Gastroesophageal sphincter (tissue), 4 donors: ENCODE measurements at regions not wholly inside any gene's neighbourhood (a gene's known extent, or its start where the extent isn't known, plus 50 kb on each side); places are given as distances from the start of the nearest gene placed in this dataset.
A peak's percentile ranks its signal among the peaks of the same experiment; 100 is the strongest.
"Not testable (repeated sequence)": the region's sequence is repeated elsewhere in the genome, so short reads cannot be mapped to it uniquely, and the experiment has no call there.

Experiments used
- ATAC-seq: fragments of 150-250 bp; one replicate; pipeline ENCODE4 v1.9.1; 2016; ENCODE audit warnings: mild to moderate bottlenecking, moderate library complexity
- H3K27ac ChIP-seq, 4 donors: fragments of 200-600 bp; sonication (generic) in 3 of 4; 1 replicate in 3 of 4; 2 replicates in 1 of 4; pipeline ENCODE4 v1.5.1; 2016 to 2019
- H3K27me3 ChIP-seq: fragments of 200-600 bp; sonication (generic); one replicate; pipeline ENCODE4 v1.5.1; 2019
- H3K36me3 ChIP-seq, 2 donors: fragments of 200-600 bp; sonication (generic); one replicate each; pipeline ENCODE4 v1.5.1; 2019; ENCODE audit warnings: control low read depth in 1 of 2
- H3K4me1 ChIP-seq, 3 donors: fragments of 200-600 bp; sonication (generic); 1 replicate in 2 of 3; 2 replicates in 1 of 3; pipeline ENCODE4 v1.5.1; 2016 to 2019; ENCODE audit warnings: control low read depth in 2 of 3
- H3K4me3 ChIP-seq, 2 donors: fragments of 200-600 bp; sonication (generic); one replicate each; pipeline ENCODE4 v1.5.1; 2019; ENCODE audit warnings: mild to moderate bottlenecking in 1 of 2, moderate library complexity in 1 of 2
- H3K9me3 ChIP-seq, 3 donors: fragments of 200-600 bp; sonication (generic); one replicate each; pipeline ENCODE4 v1.5.1; 2017 to 2019; ENCODE audit warnings: control low read depth in 2 of 3
- EP300 ChIP-seq: sonication (generic); formaldehyde crosslinking; IDR thresholded peaks from one replicate; pipeline ENCODE4 v1.6.1; 2017; ENCODE audit warnings: antibody characterized with exemption, mild to moderate bottlenecking
- POLR2A ChIP-seq, 2 donors: fragments of 450-650 bp; IDR thresholded peaks; one replicate each; pipeline ENCODE4 v1.6.1; 2017; ENCODE audit warnings: antibody characterized with exemption in 2 of 2, mild to moderate bottlenecking in 2 of 2, moderate library complexity in 1 of 2
- POLR2AphosphoS5 ChIP-seq: sonication (generic); formaldehyde crosslinking; IDR thresholded peaks from one replicate; pipeline ENCODE4 v1.6.1; 2017; ENCODE audit warnings: antibody characterized with exemption
- WGBS, 2 donors: methylation state at CpG; one replicate each; pipeline ENCODE4 v1.1.5; 2018; ENCODE audit warnings: low coverage in 1 of 2; 5-methylcytosine and 5-hydroxymethylcytosine counted together
- TF ChIP-seq, protein P1 (sequence below), 4 experiments: fragments of 200-600 bp in 2 of 4; fragments of 450-650 bp in 2 of 4; sonication (generic) in 1 of 4; IDR thresholded peaks; one replicate each; pipeline ENCODE4 v1.5.1; 2017 to 2019; ENCODE audit warnings: antibody characterized with exemption in 4 of 4, mild to moderate bottlenecking in 2 of 4, moderate library complexity in 2 of 4

DNA sequence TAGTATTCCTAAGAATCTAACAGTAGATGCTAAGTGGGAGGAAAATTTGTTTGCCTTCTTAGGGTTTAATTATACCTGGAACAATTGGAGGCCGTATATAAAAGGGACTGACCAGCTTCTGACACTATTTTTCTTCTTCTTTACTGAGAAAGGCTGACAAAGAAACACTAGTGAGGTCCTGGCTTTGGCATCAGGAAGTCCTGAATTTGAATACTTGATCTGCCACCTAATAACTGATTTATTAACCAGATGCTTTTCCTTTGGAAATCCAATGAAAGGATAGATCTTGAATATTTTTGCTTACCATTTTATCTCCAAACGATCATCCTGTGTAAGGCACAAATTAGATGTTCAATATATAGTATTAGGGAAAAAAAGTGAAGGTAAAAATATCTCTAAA lies 382.5 kb downstream of the CENPW start:
- TF ChIP-seq POLR2AphosphoS5 (no peak), POLR2A (IDR thresholded peaks at IDR 0.05) (no peak), EP300 (no peak)
- TF ChIP-seq, protein P1, sequence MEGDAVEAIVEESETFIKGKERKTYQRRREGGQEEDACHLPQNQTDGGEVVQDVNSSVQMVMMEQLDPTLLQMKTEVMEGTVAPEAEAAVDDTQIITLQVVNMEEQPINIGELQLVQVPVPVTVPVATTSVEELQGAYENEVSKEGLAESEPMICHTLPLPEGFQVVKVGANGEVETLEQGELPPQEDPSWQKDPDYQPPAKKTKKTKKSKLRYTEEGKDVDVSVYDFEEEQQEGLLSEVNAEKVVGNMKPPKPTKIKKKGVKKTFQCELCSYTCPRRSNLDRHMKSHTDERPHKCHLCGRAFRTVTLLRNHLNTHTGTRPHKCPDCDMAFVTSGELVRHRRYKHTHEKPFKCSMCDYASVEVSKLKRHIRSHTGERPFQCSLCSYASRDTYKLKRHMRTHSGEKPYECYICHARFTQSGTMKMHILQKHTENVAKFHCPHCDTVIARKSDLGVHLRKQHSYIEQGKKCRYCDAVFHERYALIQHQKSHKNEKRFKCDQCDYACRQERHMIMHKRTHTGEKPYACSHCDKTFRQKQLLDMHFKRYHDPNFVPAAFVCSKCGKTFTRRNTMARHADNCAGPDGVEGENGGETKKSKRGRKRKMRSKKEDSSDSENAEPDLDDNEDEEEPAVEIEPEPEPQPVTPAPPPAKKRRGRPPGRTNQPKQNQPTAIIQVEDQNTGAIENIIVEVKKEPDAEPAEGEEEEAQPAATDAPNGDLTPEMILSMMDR (IDR thresholded peaks at IDR 0.05): no peak
- Histone ChIP-seq H3K9me3 (no peaks in the 10 kb centered on the region), H3K27me3 (no peaks in the 10 kb centered on the region), H3K27ac (no peak overlapping the region), H3K4me3 (no peak overlapping the region), H3K4me1 (peaks cover 0 to 12% (median 0%) of the 10 kb centered on the region in 3 donors), H3K36me3 (no peaks in the 10 kb centered on the region)
- ATAC-seq: no peak
- 60 to 73% methylated on average over 1 to 2 of the region's 2 CpGs for WGBS, 2 donors

DNA sequence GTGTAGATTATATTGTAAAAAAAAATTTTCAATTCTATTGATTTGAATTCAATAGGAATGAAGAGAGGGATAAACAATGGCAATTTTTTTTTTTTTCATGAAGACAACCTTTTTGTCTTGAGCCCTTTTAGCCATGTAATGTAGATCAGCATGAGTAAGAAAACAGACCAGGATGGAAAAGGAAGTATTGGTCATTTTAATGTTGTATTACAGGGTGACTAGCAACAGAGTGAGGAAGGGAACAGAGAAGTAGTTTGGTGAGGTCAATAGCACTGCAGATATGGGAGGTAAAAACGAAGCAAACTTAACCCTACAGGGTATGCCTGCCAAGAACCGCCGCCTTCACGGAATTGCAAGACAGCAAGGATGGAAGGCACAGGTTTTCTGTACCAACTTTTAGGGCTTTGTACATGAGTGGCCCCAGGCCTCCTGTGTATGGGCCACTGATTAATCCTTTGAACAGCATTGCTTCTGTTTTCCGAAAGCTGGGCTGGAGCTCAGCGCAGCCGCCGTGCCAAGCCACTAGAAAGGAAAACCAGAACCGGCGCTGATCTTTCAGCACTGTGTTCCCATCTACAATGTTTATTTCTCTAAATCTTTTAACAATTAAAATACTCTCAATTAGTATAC lies 383.7 kb downstream of the CENPW start:
- H3K4me1 ChIP-seq: peaks cover 0 to 10% (median 0%) of the 10 kb centered on the region in 3 donors
- H3K9me3 ChIP-seq: no peaks in the 10 kb centered on the region
- TF ChIP-seq EP300 (no peak), POLR2A (IDR thresholded peaks at IDR 0.05) (no peak), POLR2AphosphoS5 (no peak)
- TF ChIP-seq, protein P1 (IDR thresholded peaks at IDR 0.05): no peak
- H3K4me3 ChIP-seq: no peak overlapping the region
- H3K27ac ChIP-seq: no peak overlapping the region
- H3K36me3 ChIP-seq: no peaks in the 10 kb centered on the region
- no peaks in the 10 kb centered on the region for H3K27me3 ChIP-seq
- no peak for ATAC-seq
- 96 to 100% methylated on average over 6 to 10 of the region's 10 CpGs for WGBS, 2 donors

DNA sequence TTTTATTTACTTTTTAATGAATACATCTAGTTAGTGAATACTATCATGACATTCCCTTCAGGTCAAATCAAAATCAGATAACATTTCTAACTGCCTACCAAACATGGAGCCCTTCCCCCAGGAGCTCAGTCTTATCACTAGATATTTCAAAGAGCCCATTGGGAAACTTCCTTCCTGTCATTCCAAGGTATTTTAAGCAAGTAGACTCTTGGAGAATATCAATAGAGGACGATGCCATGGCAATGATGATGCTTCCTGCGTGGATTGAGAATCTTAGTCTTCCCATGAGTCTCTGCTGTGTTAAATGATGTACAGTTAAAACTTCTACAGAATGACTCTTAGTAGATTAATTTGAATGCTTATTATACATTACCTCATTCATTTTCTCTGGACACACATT lies 384.9 kb downstream of the CENPW start:
- H3K4me3 ChIP-seq: no peak overlapping the region
- no peaks in the 10 kb centered on the region for H3K9me3 ChIP-seq
- 85 to 87% methylated on average over 2 of the region's 2 CpGs for WGBS, 2 donors
- no peak overlapping the region for H3K27ac ChIP-seq
- no peaks in the 10 kb centered on the region for H3K36me3 ChIP-seq
- ATAC-seq: no peak
- peaks cover 0 to 10% (median 0%) of the 10 kb centered on the region in 3 donors for H3K4me1 ChIP-seq
- no peak for TF ChIP-seq POLR2A (IDR thresholded peaks at IDR 0.05)
- TF ChIP-seq, protein P1 (IDR thresholded peaks at IDR 0.05): no peak
- no peak for TF ChIP-seq POLR2AphosphoS5
- no peak for TF ChIP-seq EP300
- no peaks in the 10 kb centered on the region for H3K27me3 ChIP-seq

DNA sequence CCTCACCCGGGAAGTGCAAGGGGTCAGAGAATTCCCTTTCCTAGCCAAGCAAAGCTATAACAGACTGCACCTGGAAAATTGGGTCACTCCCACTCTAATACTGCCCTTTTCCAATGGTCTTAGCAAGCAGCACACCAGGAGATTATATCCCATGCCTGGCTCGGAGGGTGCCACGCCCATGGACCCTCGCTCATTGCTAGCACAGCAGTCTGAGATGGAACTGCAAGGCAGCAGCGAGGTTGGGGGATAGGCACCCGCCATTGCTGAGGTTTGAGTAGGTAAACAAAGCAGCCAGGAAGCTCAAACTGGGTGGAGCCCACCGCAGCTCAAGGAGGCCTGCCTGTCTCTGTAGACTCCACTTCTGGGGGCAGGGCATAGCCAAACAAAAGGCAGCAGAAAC lies 386.5 kb downstream of the CENPW start:
- H3K27me3 ChIP-seq, H3K4me3 ChIP-seq, ATAC-seq, H3K9me3 ChIP-seq, H3K36me3 ChIP-seq, H3K27ac ChIP-seq, H3K4me1 ChIP-seq: not testable (repeated sequence)
- WGBS, 2 donors: no CpG with 5 or more reads among the region's 7 CpGs

DNA sequence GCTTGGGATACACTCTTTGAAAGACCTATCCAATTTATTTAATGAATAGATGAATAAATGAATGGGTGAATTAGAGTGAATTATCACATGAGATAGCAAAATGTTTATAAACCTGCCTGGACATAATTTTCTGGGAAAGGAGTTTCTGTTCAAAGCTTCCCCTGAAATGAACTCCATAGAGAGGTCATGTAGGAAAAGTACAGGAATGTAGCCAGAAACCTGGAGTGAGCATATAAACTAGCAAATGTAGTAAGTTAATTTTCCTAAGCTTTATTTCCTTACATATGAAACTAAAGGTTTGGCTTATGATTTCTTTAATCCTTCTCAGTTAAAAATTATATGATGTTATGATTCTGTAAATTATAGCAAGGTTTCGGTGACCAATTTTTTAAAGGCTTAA lies 380.3 kb upstream of the RSPO3 start:
- WGBS, 2 donors: 10 to 42% methylated on average over 1 of the region's 1 CpG
- H3K4me1 ChIP-seq: peaks cover 10 to 24% (median 12%) of the 10 kb centered on the region in 3 donors
- H3K36me3 ChIP-seq: no peaks in the 10 kb centered on the region
- H3K4me3 ChIP-seq: no peak overlapping the region
- H3K9me3 ChIP-seq: no peaks in the 10 kb centered on the region
- no peaks in the 10 kb centered on the region for H3K27me3 ChIP-seq
- peak overlapping the region in 3 of 4 donors; percentile 43 to 61 (median 50) for H3K27ac ChIP-seq
- TF ChIP-seq, protein P1 (IDR thresholded peaks at IDR 0.05): no peak
- TF ChIP-seq EP300 (no peak), POLR2AphosphoS5 (no peak), POLR2A (IDR thresholded peaks at IDR 0.05) (no peak)
- ATAC-seq: no peak
